ENCODE measurements at regions not wholly inside any gene's neighbourhood (a gene's known extent, or its start where the extent isn't known, plus 50 kb on each side); places are given as distances from the start of the nearest gene placed in this dataset.
"Not testable (repeated sequence)": the region's sequence is repeated elsewhere in the genome, so short reads cannot be mapped to it uniquely, and the experiment has no call there.

- Histone ChIP-seq H3K4me3 (ENCODE audit: low read depth, low read length) (no peak overlapping the region), H3K4me1 (ENCODE audit: control insufficient read depth, insufficient read depth, low read length, unreplicated experiment) (peaks cover 5% of the 10 kb centered on the region), H3K79me2 (ENCODE audit: control insufficient read depth, insufficient read depth, low read length, unreplicated experiment) (no peaks in the 10 kb centered on the region), H3K27me3 (ENCODE audit: insufficient read depth, low read length) (no peaks in the 10 kb centered on the region), H3K27ac (ENCODE audit: low read depth, low read length) (no peak overlapping the region), H2AFZ (ENCODE audit: low read length, unreplicated experiment) (no peak overlapping the region), H3K36me3 (ENCODE audit: insufficient read depth, low read length) (no peaks in the 10 kb centered on the region)
Observed at GRCh38 chr5:82595113-82595512, 317.0 kb upstream of the RPS23 start.

GRCh38 chr5:82594097-82594496, 315.9 kb upstream of the RPS23 start:
- H3K27ac ChIP-seq (ENCODE audit: low read depth, low read length), result no peak overlapping the region
- peaks cover 5% of the 10 kb centered on the region for H3K4me1 ChIP-seq (ENCODE audit: control insufficient read depth, insufficient read depth, low read length, unreplicated experiment)

DNA sequence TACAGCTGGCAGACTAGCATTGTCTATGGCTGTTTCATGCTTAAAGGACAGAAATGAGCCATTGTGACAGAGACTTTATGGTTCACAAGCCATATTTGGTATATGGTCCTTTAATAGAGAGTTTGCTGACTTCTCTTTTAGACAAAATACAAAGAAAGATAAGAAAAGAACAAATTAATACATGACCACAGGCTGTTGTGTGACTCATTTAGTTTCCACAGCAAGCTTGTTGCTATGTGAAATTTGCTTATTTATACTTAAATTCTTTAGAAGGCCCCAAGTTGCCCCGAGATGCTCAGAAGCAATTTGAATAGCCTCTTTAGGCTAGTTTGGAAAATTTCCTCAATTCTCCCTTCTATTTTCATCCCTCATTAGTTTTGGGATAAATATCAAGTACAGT, 315.3 kb upstream of the RPS23 start:
- H3K36me3 ChIP-seq (ENCODE audit: insufficient read depth, low read length), result no peaks in the 10 kb centered on the region
- no peak overlapping the region for H3K4me3 ChIP-seq (ENCODE audit: low read depth, low read length)
- H3K27me3 ChIP-seq (ENCODE audit: insufficient read depth, low read length), result no peaks in the 10 kb centered on the region
- H3K79me2 ChIP-seq (ENCODE audit: control insufficient read depth, insufficient read depth, low read length, unreplicated experiment), result no peaks in the 10 kb centered on the region
- no peak overlapping the region for H3K27ac ChIP-seq (ENCODE audit: low read depth, low read length)
- H3K4me1 ChIP-seq (ENCODE audit: control insufficient read depth, insufficient read depth, low read length, unreplicated experiment), result peaks cover 5% of the 10 kb centered on the region
- no peak overlapping the region for H2AFZ ChIP-seq (ENCODE audit: low read length, unreplicated experiment)

More at GRCh38 chr5:82594097-82594496, 315.9 kb upstream of the RPS23 start:
- Histone ChIP-seq H2AFZ (ENCODE audit: low read length, unreplicated experiment) (no peak overlapping the region), H3K27me3 (ENCODE audit: insufficient read depth, low read length) (no peaks in the 10 kb centered on the region), H3K36me3 (ENCODE audit: insufficient read depth, low read length) (no peaks in the 10 kb centered on the region), H3K4me3 (ENCODE audit: low read depth, low read length) (no peak overlapping the region), H3K79me2 (ENCODE audit: control insufficient read depth, insufficient read depth, low read length, unreplicated experiment) (no peaks in the 10 kb centered on the region)

DNA sequence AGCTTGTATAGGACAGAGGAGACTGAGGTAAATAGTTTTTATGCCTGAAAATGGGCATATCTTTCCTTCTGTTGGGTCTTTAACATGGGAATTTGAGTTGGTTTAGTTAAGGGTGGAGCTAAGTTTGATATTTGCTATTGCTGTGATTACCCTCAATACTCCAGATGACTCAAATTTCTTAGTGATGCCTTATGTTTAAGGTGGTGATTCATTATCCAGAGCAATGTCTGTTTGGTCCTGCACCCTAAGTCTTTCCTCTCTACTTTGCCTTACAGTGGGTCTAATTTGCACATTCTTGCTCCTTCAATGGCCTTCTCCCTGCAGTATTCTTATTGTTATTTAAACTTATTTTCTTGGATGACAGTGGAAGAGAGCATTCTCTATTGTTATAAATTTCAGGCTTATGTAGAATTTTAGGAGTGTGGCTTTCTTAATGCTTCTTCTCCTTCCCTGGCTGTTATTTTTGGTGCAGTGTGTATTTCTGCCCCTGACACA, 312.9 kb upstream of the RPS23 start:
- Histone ChIP-seq H3K4me1 (ENCODE audit: control insufficient read depth, insufficient read depth, low read length, unreplicated experiment) (peaks cover 5% of the 10 kb centered on the region), H3K4me3 (ENCODE audit: low read depth, low read length) (no peak overlapping the region), H3K79me2 (ENCODE audit: control insufficient read depth, insufficient read depth, low read length, unreplicated experiment) (no peaks in the 10 kb centered on the region), H3K36me3 (ENCODE audit: insufficient read depth, low read length) (no peaks in the 10 kb centered on the region), H2AFZ (ENCODE audit: low read length, unreplicated experiment) (no peak overlapping the region), H3K27ac (ENCODE audit: low read depth, low read length) (no peak overlapping the region), H3K27me3 (ENCODE audit: insufficient read depth, low read length) (no peaks in the 10 kb centered on the region)

DNA sequence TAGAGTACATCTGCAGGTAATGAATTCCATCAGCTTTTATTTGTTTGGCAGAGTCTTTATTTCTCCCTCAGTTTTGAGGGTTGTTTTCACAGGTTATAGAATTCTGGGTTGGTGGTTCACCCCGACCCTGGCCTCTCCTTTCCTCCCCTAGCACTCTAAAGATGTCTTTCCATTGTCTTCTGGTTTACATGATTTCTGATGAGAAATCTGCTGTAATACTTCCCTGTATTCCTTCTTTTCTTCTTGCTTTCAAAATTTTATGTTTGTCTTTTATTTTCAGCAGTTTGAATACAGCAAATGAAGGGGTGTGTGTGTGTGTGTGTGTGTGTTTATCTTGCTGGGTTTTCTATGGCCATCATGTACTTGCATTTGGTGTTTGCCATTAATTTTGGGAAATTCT, 312.0 kb upstream of the RPS23 start:
- Histone ChIP-seq H3K4me1 (ENCODE audit: control insufficient read depth, insufficient read depth, low read length, unreplicated experiment) (peaks cover 5% of the 10 kb centered on the region), H3K36me3 (ENCODE audit: insufficient read depth, low read length) (no peaks in the 10 kb centered on the region), H3K27me3 (ENCODE audit: insufficient read depth, low read length) (no peaks in the 10 kb centered on the region)

GRCh38 chr5:82586661-82587310, 308.6 kb upstream of the RPS23 start:
- Histone ChIP-seq H3K27ac (ENCODE audit: low read depth, low read length) (no peak overlapping the region), H3K27me3 (ENCODE audit: insufficient read depth, low read length) (no peaks in the 10 kb centered on the region), H3K79me2 (ENCODE audit: control insufficient read depth, insufficient read depth, low read length, unreplicated experiment) (no peaks in the 10 kb centered on the region), H2AFZ (ENCODE audit: low read length, unreplicated experiment) (no peak overlapping the region), H3K36me3 (ENCODE audit: insufficient read depth, low read length) (no peaks in the 10 kb centered on the region), H3K4me1 (ENCODE audit: control insufficient read depth, insufficient read depth, low read length, unreplicated experiment) (no peaks in the 10 kb centered on the region), H3K4me3 (ENCODE audit: low read depth, low read length) (no peak overlapping the region)

More for the DNA sequence above, 312.0 kb upstream of the RPS23 start:
- Histone ChIP-seq H3K4me3 (ENCODE audit: low read depth, low read length) (no peak overlapping the region), H3K79me2 (ENCODE audit: control insufficient read depth, insufficient read depth, low read length, unreplicated experiment) (no peaks in the 10 kb centered on the region), H2AFZ (ENCODE audit: low read length, unreplicated experiment) (no peak overlapping the region), H3K27ac (ENCODE audit: low read depth, low read length) (no peak overlapping the region)

- Histone ChIP-seq H3K27ac (ENCODE audit: low read depth, low read length) (no peak overlapping the region), H3K36me3 (ENCODE audit: insufficient read depth, low read length) (no peaks in the 10 kb centered on the region), H3K27me3 (ENCODE audit: insufficient read depth, low read length) (no peaks in the 10 kb centered on the region), H3K79me2 (ENCODE audit: control insufficient read depth, insufficient read depth, low read length, unreplicated experiment) (no peaks in the 10 kb centered on the region), H3K4me1 (ENCODE audit: control insufficient read depth, insufficient read depth, low read length, unreplicated experiment) (no peaks in the 10 kb centered on the region), H2AFZ (ENCODE audit: low read length, unreplicated experiment) (no peak overlapping the region), H3K4me3 (ENCODE audit: low read depth, low read length) (no peak overlapping the region)
Observed at GRCh38 chr5:82586181-82586580, 308.0 kb upstream of the RPS23 start.

DNA sequence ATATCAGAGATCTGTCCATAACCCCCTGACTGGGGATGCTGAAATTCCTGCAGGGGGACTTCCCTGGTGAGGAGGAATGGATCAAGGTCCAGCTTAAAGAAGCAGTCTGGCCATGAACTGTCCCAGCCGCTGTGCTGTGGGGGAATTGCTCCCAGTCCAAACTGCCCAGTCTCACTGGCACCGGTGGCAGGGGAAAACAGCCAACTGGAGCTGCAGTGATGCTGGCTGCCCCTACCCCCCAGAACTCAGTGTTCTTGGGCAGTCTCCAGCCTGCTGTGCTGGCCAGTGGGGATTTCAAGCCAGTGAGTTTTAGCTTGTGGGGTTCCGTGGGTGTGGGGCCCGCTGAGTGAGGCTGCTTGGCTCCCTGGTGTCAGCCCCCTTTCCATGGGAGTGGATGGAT, 306.5 kb upstream of the RPS23 start:
- Histone ChIP-seq H3K27ac (ENCODE audit: low read depth, low read length) (no peak overlapping the region), H3K4me3 (ENCODE audit: low read depth, low read length) (no peak overlapping the region), H3K27me3 (ENCODE audit: insufficient read depth, low read length) (no peaks in the 10 kb centered on the region), H2AFZ (ENCODE audit: low read length, unreplicated experiment) (no peak overlapping the region), H3K4me1 (ENCODE audit: control insufficient read depth, insufficient read depth, low read length, unreplicated experiment) (no peaks in the 10 kb centered on the region), H3K36me3 (ENCODE audit: insufficient read depth, low read length) (no peaks in the 10 kb centered on the region), H3K79me2 (ENCODE audit: control insufficient read depth, insufficient read depth, low read length, unreplicated experiment) (no peaks in the 10 kb centered on the region)

DNA sequence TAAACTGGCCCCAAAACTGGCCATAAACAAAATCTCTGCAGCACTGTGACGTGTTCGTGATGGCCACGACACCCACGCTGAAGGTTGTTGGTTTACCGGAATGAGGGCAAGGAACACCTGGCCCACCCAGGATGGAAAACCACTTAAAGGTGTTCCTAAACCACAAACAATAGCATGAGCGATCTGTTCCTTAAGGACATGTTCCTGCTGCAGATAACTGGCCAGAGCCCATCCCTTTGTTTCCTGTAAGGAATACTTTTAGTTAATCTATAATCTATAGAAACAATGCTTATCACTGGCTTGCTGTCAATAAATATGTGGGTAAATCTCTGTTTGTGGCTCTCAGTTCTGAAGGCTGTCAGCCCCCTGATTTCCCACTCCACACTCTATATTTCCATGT, 305.2 kb upstream of the RPS23 start:
- H3K4me3 ChIP-seq (ENCODE audit: low read depth, low read length); H3K27ac ChIP-seq (ENCODE audit: low read depth, low read length); H3K27me3 ChIP-seq (ENCODE audit: insufficient read depth, low read length); H3K36me3 ChIP-seq (ENCODE audit: insufficient read depth, low read length); H2AFZ ChIP-seq (ENCODE audit: low read length, unreplicated experiment); H3K4me1 ChIP-seq (ENCODE audit: control insufficient read depth, insufficient read depth, low read length, unreplicated experiment); H3K79me2 ChIP-seq (ENCODE audit: control insufficient read depth, insufficient read depth, low read length, unreplicated experiment): not testable (repeated sequence)

- no peaks in the 10 kb centered on the region for H3K36me3 ChIP-seq (ENCODE audit: insufficient read depth, low read length)
- peaks cover 12% of the 10 kb centered on the region; the same call in 1 of the 2 replicates for H3K27me3 ChIP-seq (ENCODE audit: insufficient read depth, low read length)
- H3K27ac ChIP-seq (ENCODE audit: low read depth, low read length), result no peak overlapping the region
- no peaks in the 10 kb centered on the region for H3K4me1 ChIP-seq (ENCODE audit: control insufficient read depth, insufficient read depth, low read length, unreplicated experiment)
- H3K4me3 ChIP-seq (ENCODE audit: low read depth, low read length), result no peak overlapping the region
- no peaks in the 10 kb centered on the region for H3K79me2 ChIP-seq (ENCODE audit: control insufficient read depth, insufficient read depth, low read length, unreplicated experiment)
- H2AFZ ChIP-seq (ENCODE audit: low read length, unreplicated experiment), result no peak overlapping the region
Observed at GRCh38 chr5:82564963-82565362, 286.8 kb upstream of the RPS23 start.

DNA sequence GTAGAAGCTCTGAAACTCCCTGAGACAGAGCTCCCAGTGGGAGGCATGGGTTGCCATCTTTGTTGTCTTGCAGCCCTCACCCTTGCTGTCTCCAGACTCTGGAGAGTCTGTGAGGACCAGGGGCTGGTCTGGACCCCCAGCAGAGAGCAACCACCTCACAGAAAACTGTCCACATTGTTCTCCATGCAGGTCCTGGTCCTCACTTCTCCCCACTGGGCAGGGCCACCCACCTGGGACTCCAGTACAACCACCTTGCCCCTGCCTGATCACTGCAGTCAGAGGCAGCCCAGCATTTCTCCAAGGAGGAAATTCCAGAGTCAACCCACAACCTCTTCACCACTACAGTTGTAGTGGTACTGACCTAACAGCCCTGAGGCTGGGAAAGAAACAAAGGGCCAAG, 285.6 kb upstream of the RPS23 start:
- Histone ChIP-seq H3K27me3 (ENCODE audit: insufficient read depth, low read length) (peaks cover 12% of the 10 kb centered on the region; the same call in 1 of the 2 replicates), H3K36me3 (ENCODE audit: insufficient read depth, low read length) (no peaks in the 10 kb centered on the region), H3K27ac (ENCODE audit: low read depth, low read length) (no peak overlapping the region), H2AFZ (ENCODE audit: low read length, unreplicated experiment) (no peak overlapping the region), H3K79me2 (ENCODE audit: control insufficient read depth, insufficient read depth, low read length, unreplicated experiment) (no peaks in the 10 kb centered on the region), H3K4me3 (ENCODE audit: low read depth, low read length) (no peak overlapping the region), H3K4me1 (ENCODE audit: control insufficient read depth, insufficient read depth, low read length, unreplicated experiment) (no peaks in the 10 kb centered on the region)

Measured in ACC112 (cell line).